Activated CD4-positive, CD25-positive, alpha-beta regulatory T cell (primary cell): ENCODE measurements at regions not wholly inside any gene's neighbourhood (a gene's known extent, or its start where the extent isn't known, plus 50 kb on each side); places are given as distances from the start of the nearest gene placed in this dataset.

Experiments used
- DNase-seq, 4 experiments: peaks; one replicate each; lab custom pipeline; 2025; lab: John Stamatoyannopoulos, UW

DNA sequence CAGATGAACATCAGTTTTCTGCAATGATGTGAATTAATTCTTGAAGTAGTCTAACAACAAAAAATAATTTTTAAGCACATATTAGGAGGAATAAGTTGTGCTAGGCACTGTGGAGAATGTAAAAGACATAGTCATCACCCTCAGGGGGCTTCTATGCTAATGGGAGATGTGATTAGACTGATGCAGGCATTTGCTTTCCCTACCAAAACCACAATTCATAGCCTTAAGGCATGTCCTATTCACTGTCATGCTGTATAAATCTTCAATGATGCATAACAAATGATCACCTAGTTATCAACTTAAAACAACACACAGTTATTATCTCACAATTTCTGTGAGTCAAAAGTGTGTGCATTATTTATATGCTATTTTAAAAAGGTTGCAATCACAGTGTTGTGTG lies 422.6 kb downstream of the MAN2A1 start:
- no peak for DNase-seq

DNA sequence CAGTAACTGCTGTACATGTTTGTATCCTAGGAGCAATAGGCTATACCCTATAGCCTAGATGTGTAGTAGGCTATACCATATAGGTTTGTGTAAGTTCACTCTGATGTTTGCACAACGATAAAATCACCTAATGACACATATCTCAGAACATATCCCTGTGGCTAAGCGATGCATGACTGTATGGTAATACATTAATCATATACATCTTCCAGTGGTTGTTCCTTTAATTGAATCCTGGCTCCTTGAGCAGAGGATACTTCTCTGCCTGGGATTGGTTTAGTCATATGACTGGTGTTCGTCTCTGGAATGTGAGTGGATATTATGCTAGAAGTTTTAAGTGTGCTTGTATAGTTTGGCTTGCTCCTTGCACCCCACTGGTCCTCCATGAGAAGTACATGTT lies 425.8 kb downstream of the MAN2A1 start:
- no peak for DNase-seq

DNA sequence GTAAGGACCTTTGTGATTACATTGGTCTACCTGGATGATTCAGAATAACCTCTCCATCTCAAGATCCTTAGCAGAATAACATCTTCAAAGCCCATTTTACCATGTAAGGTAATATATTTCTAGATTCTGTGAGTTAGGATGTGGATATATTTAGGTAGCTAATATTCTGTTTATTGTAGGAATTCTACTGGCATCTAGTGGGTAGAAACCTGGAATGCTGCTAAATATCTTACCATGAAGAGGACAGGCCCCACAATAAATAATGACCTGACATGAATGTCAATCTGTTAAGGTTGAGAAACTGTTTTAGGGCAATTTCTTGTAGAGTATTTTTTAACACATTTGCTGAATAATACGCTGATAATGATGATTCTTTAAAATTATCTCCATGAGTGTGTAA lies 426.8 kb downstream of the MAN2A1 start:
- DNase-seq = no peak

DNA sequence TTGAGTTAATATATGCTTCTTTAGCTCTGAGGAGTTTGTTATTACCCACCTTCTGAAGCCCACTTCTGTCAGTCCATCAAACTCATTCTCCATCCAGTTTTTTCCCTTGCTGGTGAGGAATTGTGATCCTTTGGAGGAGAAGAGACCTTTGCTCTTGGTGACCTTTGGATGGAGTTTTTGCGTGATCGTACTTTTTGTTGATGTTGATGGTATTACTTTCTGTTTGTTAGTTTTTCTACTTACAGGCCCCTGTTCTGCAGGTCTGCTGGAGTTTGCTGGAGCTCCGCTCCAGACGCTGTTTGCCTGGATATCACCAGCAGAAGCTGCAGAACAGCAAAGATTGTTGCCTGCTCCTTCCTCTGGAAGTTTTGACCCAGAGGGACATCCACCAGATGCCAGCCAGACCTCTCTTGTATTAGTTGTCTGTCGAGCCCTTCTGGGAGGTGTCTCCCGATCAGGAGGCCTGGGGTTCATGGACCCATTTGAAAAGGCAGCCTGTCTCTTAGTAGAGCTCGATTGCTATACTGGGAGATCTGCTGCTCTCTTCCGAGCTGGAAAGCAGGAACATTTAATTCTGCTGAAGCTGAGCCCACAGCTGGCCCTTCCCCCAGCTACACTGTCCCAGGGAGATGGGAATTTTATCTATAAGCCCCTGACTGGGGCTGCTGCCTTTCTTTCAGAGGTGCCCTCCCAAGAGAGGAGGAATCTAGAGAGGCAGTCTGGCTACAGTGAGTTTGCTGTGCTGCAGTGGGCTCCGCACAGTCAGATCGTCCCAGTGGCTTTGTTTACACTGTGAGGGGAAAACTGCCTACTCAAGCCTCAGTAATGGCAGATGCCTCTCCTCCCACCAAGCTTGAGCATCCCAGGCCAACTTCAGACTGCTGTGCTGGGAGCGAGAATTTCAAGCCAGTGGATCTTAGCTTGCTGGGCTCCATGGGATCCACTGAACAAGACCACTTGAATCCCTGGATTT lies 445.5 kb downstream of the MAN2A1 start:
- no peak for DNase-seq

DNA sequence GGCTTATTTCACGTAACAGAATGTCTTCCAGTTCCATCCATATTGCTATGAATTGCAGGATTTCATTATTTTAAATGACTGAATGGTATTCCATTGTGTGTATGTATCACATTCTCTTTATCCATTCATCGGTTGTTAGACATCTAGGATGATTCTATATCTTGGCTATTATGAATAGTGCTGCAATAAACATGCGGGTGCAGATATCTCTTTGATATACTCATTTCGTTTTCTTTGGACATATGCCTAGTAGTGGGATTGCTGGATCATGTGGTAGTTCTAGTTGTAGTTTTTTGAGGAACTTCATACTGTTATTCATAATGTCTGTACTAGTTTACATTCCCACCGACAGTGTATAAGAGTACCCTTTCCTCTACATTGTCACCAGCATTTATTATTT lies 460.5 kb downstream of the MAN2A1 start:
- no peak for DNase-seq

DNA sequence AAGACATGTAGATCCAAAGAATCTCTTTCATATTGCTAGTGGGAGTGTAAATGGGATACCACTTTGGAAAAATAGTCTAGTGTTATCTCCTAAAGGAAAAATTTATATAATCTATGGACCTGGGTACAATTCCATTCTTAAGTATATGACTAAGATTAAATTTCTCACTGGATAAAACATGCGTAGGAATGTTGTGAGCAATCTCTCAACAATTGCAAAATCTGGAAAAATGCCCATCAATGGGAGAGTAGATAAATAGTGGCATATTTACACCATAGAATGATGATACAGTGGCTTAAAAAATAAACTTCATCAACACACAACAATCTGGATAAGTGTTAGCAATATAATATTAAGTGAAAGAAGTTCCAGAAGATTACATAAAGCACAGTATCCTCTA lies 469.5 kb downstream of the MAN2A1 start:
- no peak for DNase-seq

DNA sequence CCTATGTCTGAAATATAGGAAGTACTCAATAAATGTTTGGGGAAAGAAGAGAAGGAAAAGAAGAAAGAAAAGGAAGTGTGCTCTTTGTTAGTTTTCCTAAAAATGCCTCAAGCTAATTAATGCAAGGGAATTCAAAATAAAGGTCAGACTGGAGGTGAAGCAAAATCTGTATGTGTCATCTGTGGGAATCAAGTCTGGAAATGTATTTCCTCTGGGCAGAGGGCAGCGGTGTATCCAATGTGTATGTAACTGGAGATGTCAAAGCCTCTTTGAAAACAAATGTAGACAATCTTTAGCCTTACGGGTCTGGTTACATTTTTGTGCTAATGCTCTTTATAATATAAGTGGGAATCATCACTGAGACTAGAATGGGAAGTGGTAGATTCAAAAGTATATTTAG lies 471.4 kb downstream of the MAN2A1 start:
- DNase-seq = no peak

DNA sequence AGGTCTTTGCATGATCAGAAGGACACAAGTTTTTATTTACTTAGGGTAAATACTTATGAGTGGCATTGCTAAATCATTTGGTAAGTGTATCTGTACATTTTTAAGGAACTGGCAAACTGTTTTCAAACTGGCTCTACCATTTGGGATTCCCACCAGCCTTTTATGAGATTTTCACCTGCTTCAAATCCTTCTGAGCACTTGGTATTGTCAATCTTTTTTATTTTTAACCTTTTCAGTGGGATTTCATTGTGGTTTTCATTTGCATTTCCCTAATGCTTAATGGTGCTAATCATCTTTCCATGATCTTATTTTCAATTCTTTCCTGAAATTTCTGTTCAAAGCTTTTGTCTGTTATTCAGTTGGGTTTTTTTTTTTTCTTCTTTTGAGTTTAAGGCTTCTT lies 475.6 kb downstream of the MAN2A1 start:
- no peak for DNase-seq

DNA sequence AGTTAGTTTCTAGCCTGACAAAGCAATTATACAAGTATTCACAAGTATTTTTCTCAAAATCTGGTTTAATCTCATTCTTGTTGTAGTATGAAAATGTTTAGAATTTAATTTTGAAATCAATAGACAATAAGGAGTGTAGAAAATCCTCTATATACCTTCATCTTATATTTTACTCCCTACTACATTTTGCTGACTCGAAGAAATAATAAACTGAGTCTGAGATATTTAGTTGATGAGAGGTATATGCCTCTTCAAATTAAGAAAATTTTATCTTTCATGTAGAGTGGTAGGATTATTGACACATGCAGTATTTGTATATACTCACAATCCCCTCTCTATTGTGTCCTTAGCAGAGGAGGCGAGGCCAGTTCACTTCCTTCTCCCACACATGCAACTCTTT lies 477.7 kb downstream of the MAN2A1 start:
- no peak for DNase-seq

DNA sequence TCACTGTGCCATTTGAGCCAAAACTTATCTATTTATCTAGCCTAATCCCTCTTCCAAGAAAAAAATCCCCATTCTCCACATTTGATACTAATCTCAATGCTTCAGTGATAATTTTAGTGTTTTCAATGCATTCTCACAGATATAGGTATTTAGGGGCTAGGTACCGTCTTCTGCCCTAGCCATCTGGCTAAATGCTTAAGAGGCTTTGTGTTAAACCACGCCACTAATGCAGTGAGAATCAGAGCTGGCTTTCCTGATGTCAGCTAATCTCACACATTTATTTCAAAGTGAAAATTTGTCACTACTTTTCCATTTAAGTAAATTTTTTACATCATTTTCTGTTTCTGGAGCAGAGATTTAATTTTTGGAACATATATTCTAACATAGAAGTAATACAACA lies 479.7 kb downstream of the MAN2A1 start:
- no peak for DNase-seq

DNA sequence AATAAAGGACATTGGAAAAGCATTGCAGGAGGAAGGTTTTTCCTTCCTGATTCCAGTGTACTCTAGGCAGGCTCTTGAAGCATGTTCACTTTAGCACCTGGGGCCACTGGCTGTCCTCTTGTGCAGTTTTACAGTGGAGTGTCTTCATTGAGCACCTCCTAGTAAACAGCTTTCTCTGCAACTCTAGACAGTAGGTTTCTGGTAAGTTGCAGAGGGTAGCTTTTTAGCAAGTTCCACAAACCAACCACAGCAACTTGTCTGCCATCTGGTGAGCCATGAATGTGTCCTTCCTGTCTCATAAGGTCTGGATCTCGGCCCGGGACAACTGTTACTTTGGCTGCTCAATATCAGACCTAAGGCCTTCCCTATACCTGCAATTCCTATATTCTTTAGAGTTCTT lies 488.0 kb downstream of the MAN2A1 start:
- no peak for DNase-seq

DNA sequence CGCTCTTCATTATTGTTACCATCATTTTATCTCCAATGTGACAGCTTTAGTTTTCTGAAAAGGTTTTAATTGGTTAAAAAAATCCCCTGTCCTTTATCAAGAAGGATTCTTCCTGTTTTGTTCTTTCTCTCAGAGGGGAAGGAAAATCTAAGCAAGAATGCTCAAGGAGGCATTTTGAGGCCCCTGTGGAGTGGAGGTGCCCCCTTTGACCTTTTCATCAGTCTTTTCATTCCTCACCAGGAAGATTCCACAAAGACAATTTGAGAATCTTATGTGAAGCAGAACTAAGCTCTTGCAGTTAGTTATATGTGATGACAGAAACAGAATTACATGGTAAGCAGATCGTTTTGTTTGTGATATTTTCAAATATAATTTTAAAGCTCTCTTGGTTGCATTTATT lies 489.6 kb downstream of the MAN2A1 start:
- DNase-seq = no peak

DNA sequence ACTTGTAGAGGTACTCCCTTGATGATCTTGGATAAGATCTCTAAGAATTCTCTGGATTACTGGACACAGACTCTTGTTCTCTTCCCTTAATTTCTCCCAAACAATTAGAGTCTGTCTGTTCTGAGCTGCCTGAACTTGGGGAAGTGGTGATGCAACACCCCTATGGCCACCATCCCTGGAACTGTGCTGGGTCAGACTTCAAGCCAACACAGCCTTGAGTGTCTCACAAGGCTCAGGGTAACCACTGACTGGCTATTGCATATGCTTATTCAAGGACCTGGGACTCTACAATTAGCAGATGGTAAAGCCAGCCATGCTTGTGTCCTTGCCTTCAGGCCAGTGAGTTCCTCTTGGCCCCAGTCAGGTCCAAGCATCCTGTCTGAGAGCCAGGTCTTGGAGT lies 504.5 kb downstream of the MAN2A1 start:
- DNase-seq = no peak

DNA sequence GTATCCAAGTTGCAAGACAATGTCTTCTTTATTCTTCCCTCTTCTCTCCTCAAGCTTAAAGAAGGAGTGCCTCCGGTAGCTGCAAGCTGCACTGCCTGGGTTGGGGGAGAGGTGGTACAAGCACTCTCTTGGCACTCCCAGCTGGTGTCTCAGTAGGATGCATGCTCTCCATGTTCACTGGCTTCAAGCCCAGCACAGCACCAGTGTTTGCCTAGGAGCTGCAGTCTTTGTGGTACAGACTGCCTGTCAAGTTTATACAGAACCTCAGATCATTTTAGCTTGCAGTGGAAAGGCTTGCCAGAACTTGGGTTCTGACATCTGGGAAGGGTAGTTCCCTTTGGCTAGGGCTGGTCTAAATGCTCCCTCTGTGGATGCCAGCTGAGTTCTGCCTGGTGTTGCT lies 505.6 kb downstream of the MAN2A1 start:
- DNase-seq = no peak

DNA sequence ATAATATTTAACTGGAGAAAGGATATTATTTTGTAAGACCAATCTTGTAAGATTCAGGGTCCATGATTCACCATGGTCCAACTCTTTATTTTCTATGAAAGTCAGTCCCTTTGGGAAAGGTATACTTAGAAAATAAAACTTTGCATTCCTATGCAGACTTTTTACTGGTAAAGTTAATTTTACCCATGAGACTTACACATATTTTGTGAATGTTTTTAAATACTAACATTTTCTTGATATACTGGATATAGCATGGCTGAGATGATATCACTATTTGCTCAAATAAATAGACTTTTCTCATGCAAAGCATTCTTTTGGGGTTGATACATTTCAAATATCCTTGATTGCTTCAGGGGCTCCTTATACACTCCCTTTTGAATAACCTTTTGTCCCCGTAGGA lies 512.1 kb downstream of the MAN2A1 start:
- no peak for DNase-seq

DNA sequence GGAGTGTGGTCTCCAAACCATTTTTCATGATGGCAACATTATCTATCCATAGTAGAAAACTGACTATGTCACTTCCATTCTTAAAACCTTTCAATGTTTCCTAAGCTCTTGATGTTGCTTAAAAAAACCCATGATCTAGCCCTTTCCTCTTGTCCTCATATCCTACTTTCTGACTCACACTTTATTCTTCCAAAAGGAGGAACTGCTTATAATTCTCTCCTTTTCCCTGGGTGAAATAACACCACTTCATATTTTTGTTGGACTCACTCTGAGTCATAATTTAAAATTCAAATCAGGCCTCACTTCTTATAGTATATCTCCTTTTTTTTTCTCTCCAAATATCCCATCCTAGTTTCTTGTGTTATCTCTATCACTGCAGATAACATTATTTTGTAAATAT lies 513.9 kb downstream of the MAN2A1 start:
- DNase-seq = no peak

DNA sequence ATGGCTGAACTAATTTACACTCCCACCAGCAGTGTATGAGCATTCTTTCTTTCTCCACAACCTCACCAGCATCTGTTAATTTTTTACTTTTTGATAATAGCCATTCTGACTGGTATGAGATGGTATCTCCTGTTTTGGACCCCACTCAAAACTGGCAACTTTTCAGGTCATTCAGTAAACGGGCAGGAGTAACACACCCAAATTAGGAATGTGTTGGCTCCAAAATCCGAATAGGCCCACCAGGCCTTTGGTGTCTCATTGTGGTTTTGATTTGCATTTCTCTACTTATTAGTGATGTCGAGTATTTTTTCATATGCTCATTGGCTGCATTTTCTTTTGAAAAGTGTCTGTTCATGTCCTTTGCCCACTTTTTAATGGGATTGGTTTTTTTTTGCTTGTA lies 517.1 kb downstream of the TMEM232 start:
- no peak for DNase-seq

DNA sequence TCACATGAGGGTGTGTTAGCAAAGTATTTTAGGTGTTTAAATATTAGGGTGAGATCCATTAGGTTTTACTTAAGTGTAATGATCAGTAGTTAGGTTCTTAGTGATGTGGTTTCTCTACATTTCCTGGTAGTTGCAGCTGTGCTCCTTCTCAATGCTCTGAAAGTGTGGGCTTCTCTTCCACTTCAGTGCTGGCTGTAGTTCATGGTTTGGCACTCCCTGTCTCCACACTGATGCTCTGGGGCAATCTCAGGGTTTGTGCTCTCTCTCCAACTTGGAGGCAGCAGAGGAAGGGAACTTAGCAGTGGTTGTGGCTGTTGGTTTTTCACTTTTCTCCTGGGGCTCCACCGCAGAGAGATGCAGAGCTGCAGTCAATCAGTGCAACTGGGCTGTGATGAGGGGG lies 507.5 kb downstream of the TMEM232 start:
- DNase-seq = no peak

DNA sequence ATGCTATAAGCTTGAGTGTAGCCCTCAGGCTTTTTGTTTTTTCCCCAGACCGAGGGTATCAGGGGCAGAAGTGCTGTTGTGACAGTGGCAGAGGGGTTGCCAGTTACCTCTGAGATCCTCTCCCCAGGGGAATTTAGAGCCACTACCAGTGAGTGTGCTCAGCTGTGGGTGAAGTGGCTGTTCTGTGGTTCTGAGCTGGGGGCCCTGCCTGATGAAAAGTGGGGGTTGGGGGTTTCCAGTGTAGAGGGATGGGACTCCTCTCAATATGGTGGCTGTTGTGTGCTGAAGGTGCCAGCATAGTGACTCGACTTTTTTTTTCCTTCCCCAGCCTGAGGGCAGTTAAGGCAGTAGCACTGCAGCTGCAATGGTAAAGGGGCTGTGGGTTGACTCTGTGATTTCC lies 506.7 kb downstream of the TMEM232 start:
- DNase-seq = no peak

DNA sequence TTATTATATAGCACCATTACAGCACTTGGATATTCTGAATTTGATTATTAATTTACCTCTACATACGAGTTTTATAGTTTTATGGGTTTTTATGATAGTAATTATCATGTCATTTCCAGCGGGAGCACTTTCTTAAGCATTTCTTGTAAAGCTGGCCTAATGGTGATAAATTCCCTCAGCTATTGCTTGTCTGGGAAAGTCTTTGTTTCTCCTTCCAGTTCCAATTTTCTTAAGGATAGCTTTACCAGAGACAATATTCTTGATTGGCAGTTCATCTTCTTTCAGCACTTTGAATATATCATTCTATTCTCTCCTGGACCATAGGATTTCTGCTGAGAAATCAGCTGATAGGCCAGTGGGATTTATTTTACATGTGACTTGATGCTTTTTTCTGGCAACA lies 505.4 kb downstream of the TMEM232 start:
- no peak for DNase-seq

DNA sequence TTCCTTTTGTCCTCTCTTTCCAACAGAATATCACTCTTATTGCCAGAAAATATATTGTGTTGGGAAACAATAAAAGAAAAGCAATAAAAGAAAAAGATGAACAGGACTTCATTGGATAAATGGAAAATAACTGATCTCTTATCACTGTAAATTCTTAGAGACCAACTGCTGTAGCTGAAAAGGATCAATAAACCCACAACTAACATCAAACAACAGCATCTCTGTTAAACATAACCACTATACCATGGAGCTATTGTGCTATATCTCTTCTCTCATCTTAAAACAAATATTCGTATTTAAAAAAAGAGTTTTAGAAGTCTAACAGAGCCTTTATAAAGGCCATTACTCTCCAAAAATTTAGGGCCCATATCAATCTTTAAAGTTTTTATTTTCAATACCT lies 502.4 kb downstream of the TMEM232 start:
- no peak for DNase-seq

DNA sequence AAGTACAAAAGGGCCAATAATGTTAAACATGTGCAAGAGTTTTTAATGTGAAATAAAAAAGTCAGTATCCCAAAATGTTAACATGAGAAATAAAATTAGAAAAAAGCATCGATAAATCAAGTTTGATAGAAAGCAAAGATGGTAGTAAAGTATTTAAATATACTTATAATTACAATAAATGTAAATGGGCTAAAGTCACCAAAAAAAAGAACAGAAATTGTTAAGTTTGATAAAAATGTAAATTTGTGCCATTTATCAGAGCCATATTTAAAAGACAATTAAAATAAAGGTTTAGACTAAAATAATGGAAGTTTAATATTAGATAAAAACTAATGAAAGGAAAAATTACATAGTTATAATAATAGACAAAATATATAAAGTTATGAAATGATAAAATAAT lies 500.5 kb downstream of the TMEM232 start:
- no peak for DNase-seq

DNA sequence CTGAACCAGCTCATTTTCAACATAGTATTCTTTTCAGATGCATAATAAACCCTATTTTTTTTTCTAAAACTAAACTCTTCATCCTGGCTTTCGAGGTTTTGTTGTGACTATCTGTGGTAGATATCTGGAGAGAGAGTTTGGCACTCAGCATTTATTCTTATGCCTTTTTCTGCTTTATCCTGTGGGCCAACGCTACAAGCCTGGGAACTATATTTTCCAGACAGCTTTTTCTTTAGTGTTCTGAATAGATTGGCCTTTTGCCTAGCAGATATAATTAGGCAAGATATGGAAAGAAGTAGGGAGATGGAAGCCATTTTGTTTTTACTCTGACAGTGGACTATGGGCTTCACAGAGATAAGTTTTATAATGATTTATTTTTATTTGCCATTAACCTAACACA lies 486.7 kb downstream of the TMEM232 start:
- DNase-seq = no peak

DNA sequence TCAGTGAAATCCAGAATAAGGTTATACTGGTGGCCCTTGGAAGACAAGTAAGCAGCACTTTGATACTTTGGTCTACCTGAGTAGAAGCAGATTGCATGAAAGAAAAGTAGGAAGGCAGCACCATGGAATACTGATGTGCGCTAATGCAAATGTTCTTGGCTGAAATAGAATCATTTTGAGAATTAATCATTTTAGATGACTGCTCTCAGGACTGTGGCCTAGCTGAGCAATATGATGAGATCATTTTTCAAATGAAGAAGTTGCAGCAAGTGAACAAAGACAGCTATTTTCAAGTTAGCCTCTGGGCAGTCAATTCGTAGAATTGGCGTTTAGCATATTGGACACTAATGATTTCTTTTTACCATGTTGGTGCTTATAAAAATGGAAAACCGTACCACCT lies 483.5 kb downstream of the TMEM232 start:
- DNase-seq = no peak
